Mucosa of descending colon (tissue), 3 donors: ENCODE measurements at regions not wholly inside any gene's neighbourhood (a gene's known extent, or its start where the extent isn't known, plus 50 kb on each side); places are given as distances from the start of the nearest gene placed in this dataset.

Experiments used
- ATAC-seq: fragments of 200-7000 bp; cut with Tn5 transposase; one replicate; pipeline ENCODE4 v1.9.1; 2020; ENCODE audit warnings: mild to moderate bottlenecking, moderate library complexity
- DNase-seq, 3 donors: peaks; one replicate each; pipeline ENCODE4 v3.0.0-alpha.2; 2020
- H3K36me3 ChIP-seq: fragments of 200-600 bp; one replicate; pipeline ENCODE4 v1.8.0; 2021; ENCODE audit warnings: low read depth, mild to moderate bottlenecking
- H3K4me1 ChIP-seq: fragments of 200-600 bp; one replicate; pipeline ENCODE4 v1.8.0; 2021; ENCODE audit warnings: low read depth, mild to moderate bottlenecking
- H3K4me3 ChIP-seq: fragments of 200-600 bp; one replicate; pipeline ENCODE4 v1.8.0; 2021; ENCODE audit warnings: mild to moderate bottlenecking
- H3K9me3 ChIP-seq: fragments of 200-600 bp; one replicate; pipeline ENCODE4 v1.8.0; 2021; ENCODE audit warnings: mild to moderate bottlenecking
- CTCF ChIP-seq: fragments of 200-600 bp; IDR thresholded peaks from one replicate; pipeline ENCODE4 v1.8.0; 2022; ENCODE audit warnings: antibody characterized with exemption, mild to moderate bottlenecking
- intact Hi-C, 2 donors: fragments of 100-400 bp; cut with DNase I in 1 of 2; cut with micrococcal nuclease in 1 of 2; formaldehyde crosslinking; loops; one replicate each; pipeline versions ENCODE4 v1.11.0 to v1.11.1; 2022; cut with DNase I, micrococcal nuclease
- donor health status: DM: no; HTN: no; CAD: no; lungs with moderate emphysema.
- donor health status: DM: no; HTN: no; CAD: no.
- donor health status: DM: no; HTN: yes; CAD: no.

- no peak for TF ChIP-seq CTCF
- no peak for ATAC-seq
- Histone ChIP-seq H3K4me1 (no peaks in the 10 kb centered on the region), H3K4me3 (no peak overlapping the region), H3K9me3 (peaks cover 17% of the 10 kb centered on the region), H3K36me3 (no peaks in the 10 kb centered on the region)
- no peak for DNase-seq
- intact Hi-C loops: no loop called here
Observed at GRCh38 chr2:16060936-16061338, 120.6 kb downstream of the MYCN start.

DNA sequence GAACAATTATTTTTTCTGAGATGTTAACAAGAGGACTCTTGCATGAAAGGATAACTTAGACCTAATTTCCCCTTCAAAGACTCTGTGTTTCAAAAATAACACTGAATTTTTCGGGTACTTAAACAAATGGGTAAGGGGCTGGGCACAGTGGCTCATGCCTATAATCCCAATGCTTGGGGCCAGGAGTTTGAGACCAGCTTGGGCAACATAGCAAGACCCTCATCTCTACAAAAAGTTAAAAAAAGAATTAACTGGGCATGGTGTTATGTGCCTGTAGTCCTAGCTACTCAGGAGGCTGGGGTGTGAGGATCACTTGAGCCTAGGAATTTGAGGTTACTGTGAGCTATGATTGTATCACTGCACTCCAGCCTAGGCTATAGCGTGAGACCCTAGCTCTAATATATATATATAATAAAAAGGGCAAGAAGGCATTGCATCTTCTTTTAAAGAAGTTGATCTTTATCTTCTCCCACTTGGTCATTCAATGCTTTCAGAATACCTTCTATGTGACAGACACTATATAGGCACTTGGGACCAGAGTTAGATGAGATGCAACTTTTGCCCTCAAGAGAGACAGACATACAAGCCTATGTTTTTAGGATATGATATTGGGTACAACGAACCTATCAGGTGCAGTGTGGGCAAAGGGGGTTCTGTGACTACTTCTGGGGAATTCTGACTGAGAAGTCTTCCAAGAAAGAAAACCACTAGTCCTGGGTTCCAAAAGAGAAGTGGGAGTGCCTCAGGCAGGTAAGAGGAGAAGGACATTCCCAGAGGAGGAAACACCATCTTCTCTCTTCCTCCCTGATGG, 120.0 kb downstream of the MYCN start:
- ATAC-seq: no peak
- Histone ChIP-seq H3K36me3 (no peaks in the 10 kb centered on the region), H3K4me1 (no peaks in the 10 kb centered on the region), H3K4me3 (no peak overlapping the region), H3K9me3 (peaks cover 17% of the 10 kb centered on the region)
- intact Hi-C loops: no loop called here
- TF ChIP-seq CTCF: no peak
- no peak for DNase-seq

DNA sequence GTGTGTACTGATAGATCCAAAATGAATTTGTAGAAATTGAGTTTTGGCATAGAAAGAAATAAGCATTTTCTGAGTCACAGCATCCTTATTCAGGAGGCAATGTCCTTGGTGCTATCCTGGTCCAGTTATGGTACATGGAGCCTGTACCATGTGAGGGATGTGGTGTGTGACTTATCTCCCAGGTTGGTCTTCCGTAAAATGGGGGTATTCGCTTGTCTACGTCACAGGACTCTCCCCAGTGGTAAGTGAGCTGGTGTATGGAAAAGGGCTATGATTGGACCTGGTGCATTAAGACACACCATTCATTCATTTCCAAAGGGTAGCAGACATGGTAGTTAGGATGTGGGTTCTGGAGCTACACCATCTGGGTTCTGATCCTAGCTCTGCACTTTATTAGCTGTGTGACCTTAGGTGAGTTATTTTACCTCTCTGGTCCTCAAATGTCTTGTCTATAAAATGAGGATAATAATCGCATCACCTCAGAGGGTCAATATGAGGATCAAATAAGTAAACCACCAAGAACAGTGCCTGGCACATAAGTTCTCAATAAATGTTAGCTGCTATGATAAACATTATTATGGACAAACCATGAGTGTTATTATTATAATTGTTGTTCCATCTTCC, 119.2 kb downstream of the MYCN start:
- H3K36me3 ChIP-seq: no peaks in the 10 kb centered on the region
- no peaks in the 10 kb centered on the region for H3K4me1 ChIP-seq
- TF ChIP-seq CTCF: no peak
- no peak overlapping the region for H3K4me3 ChIP-seq
- H3K9me3 ChIP-seq: peaks cover 17% of the 10 kb centered on the region
- DNase-seq (no peak), ATAC-seq (no peak)
- intact Hi-C loops: no loop called here

DNA sequence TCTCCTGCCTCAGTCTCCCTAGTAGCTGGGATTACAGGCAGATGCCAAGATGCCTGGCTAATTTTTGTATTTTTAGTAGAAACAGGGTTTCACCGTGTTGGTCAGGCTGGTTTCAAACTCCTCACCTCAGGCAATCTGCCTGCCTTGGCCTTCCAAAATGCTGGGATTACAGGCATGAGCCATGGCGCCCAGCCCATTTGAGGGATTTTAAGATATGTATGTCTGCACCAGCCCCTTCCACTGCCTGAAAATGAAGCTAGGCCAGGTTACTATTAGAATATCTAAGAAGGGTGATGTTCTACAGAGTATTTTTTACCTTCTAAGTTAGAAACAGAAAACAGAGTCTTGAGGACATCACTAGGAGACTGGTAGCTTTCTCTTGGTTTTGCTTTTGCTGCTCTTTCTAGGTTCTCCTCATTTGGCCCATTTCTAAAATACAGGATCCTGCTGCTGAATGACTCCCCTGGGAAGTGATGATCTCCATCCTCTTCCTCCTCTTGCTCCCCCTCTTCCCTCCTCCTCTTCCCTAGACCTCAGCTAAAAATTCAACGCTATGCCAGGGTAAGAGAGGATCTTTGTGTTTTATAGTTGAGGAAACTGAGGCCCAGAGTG, 118.5 kb downstream of the MYCN start:
- ATAC-seq (no peak), DNase-seq (no peak)
- TF ChIP-seq CTCF: no peak
- H3K9me3 ChIP-seq: peaks cover 13% of the 10 kb centered on the region
- no peaks in the 10 kb centered on the region for H3K4me1 ChIP-seq
- no peak overlapping the region for H3K4me3 ChIP-seq
- no peaks in the 10 kb centered on the region for H3K36me3 ChIP-seq
- intact Hi-C loops: no loop called here

DNA sequence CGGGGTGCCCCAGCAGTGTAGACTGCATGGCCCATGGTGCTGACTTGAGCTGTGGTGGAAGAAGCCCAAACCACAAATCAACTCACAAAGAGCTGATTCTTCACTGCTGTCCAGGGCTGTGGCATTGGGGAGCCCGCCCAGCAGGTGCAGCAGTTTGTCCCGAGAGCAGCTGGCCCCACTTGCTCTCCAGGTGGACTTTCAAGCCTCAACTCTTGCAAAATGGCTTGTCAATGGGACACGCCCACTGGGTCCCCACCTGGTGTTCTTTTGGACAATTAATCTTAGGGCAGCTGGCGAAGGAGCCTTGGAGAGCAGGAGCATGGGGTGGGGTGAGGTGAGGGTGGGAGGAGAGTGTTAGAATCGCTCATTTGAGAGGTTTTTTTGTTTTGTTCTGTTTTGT, 117.9 kb downstream of the MYCN start:
- Histone ChIP-seq H3K36me3 (no peaks in the 10 kb centered on the region), H3K9me3 (peaks cover 7% of the 10 kb centered on the region), H3K4me1 (no peaks in the 10 kb centered on the region), H3K4me3 (no peak overlapping the region)
- ATAC-seq (peak; percentile 40), DNase-seq (no peak)
- intact Hi-C loops: no loop called here
- no peak for TF ChIP-seq CTCF
